Forelimb muscle (tissue), 1 donor: ENCODE measurements at regions not wholly inside any gene's neighbourhood (a gene's known extent, or its start where the extent isn't known, plus 50 kb on each side); places are given as distances from the start of the nearest gene placed in this dataset.
"Not testable (repeated sequence)": the region's sequence is repeated elsewhere in the genome, so short reads cannot be mapped to it uniquely, and the experiment has no call there.

Experiments
- DNase-seq: peaks from one replicate; pipeline ENCODE4 v3.0.0-alpha.2; 2013; ENCODE audit warnings: low read depth

DNA sequence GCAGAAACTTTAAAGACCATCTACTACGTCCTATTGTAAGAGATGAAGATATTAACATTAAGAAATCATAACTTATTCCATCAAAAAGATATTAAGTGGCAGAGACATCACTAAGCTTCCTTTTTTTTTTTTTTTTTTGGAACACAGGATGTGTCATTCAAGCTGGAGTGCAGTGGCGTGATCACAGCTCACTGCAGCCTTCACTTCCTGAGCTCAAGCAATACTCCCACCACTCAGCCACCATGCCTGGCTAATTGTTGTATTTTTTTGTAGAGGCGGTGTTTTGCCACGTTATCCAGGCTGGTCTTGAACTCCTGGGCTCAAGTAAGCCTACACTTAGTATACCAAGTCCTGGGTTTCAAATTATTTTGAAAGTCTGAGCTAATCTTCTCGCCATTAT, 169.7 kb upstream of the KCTD7 start:
- DNase-seq = not testable (repeated sequence)

- DNase-seq = not testable (repeated sequence)
Measured at GRCh38 chr7:66459783-66460413, 168.8 kb upstream of the KCTD7 start.

GRCh38 chr7:66460921-66461361, 167.7 kb upstream of the KCTD7 start:
- no peak for DNase-seq

GRCh38 chr7:66461397-66461796, 167.3 kb upstream of the KCTD7 start:
- not testable (repeated sequence) for DNase-seq

DNA sequence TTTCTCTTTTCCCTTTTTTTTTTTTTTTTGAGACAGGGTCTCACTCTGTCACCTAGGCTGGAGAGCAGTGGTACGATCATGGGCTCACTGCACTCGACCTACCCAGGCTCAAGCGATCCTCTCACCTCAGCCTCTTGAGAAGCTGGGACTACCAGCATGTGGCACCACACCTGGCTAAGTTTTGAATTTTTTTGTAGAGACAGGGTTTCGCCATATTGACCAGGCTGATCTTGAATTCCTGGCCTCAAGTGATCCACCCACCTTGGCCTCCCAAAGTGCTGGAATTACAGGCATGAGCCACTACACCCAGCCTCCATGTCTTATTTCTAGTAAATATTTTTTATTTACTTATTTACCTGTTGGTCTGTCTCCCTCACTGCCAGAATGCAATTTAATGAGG, 165.8 kb upstream of the KCTD7 start:
- not testable (repeated sequence) for DNase-seq

- DNase-seq = no peak
Measured at GRCh38 chr7:66464059-66464458, 164.6 kb upstream of the KCTD7 start.

DNA sequence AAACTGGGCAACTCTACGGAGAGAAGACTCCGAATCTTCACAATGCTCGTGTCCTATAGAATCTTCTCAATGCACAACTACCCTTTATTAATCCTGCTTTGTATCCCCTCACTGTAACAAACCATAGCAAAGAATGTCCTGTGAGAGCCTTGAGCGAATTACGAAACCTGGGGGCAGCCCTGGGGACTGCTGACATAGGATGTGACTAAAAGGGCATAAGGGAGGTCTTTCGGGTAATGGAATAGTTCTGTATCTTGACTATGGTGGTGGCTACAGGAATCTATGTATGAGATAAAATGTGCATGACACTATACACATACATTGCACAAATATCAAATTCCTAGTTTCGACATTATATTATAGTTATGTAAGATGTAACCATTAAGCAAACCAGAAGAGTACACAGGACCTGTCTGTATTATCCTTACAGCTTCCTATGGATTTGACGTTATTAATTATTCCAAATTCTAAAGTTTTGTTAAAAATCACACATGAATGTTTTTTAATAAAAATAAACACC, 162.5 kb upstream of the KCTD7 start:
- DNase-seq = no peak

GRCh38 chr7:66467887-66468286, 160.8 kb upstream of the KCTD7 start:
- no peak for DNase-seq

DNA sequence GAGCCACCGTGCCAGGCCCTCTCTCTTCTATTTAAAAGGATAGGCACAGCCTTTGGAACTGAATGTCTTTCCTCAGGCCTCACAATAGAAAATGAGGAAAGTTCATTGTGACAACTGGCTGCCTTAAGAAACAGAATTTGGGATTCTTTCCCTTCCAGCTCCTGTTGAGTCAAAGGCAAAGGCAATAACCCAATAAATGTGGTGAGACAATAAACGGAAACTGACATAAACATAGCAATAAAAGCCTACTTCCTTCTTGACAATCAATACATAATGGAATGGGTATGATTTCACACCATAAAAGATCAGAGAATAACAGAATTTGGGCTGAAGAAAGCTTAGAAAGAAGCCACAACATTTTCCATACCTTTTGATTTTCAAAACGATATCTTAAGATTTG, 155.6 kb upstream of the KCTD7 start:
- not testable (repeated sequence) for DNase-seq

DNA sequence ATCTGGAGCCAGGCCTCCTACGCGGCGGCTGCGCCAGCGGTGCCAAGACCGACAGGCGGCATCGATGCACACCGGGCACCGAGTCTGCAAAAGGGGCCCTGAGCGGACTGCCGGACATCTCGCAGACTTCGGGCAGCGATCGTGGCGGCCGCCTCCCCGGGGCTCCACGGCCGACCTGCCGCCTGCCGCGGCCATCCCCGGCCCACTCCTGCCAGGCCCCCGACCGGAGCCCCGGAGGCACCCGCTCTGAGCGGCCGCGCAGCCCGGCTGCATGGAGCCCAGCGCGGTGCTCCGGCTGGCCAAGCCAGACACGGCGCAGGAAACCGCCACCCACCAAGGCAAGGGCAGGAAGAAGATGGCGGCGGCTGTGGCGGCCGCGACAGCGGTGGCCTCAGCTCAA, 154.2 kb upstream of the KCTD7 start:
- no peak for DNase-seq

GRCh38 chr7:66476056-66476455, 152.6 kb upstream of the KCTD7 start:
- not testable (repeated sequence) for DNase-seq

DNA sequence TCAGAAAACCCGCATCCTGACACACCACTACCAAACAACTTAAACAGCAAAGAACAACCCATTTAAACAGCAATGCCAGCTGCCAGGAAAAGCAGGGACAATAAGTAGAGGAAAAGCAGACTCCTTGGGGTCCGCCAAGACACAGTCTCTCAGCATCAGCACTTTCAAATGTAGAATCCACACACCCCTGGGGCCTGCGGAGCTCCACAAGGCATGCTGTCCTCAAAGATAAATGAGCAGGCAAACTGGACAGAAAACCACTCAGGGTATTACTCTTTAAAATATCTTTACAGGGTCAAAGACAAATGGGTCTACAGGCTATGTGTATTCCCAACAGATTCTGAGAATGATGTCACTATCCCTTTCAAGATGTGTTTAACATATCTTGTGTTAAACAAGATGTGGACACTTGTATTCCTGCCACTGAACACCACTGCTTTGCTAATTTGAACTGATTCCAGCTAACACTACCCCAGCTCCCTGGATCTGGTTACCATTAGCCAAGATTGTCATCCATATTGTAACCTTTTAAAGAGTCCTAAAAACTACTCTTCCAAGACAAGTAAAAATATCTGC, 150.8 kb upstream of the KCTD7 start:
- not testable (repeated sequence) for DNase-seq

- not testable (repeated sequence) for DNase-seq
Measured at GRCh38 chr7:66481229-66481628, 147.5 kb upstream of the KCTD7 start.

DNA sequence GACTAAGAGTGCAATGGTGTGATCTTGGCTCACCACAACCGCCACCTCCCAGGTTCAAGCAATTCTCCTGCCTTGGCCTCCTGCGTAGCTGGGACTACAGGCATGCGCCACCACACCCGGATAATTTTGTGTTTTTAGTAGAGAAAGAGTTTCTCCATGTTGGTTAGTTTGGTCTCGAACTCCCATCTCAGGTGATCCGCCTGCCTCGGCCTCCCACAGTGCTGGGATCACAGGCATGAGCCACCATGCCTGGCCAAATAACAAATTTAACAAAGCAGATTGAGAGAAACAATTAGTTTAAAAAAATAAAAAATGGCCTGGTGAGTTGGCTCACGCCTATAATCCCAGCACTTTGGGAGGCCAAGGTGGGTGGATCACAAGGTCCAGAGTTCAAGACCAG, 139.6 kb upstream of the KCTD7 start:
- DNase-seq = not testable (repeated sequence)

DNA sequence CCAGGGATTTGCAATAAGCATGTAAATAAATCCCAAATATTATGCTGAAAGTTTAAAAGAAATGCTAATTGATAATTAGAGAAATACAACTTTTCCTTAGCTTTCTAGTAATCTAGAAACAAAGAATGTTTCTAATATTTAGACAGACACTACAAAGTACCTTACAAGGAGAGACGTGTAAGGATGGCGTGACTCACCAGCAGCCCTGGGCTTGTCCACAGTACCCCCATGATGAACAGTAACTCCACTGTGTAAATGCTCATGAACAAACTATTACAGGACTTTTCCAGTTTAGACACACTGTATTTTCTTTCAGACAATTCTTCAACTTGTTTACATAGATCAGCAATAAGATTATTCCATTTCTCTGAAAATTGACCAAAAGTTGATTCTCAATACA, 138.9 kb upstream of the KCTD7 start:
- DNase-seq = not testable (repeated sequence)

- not testable (repeated sequence) for DNase-seq
Measured at GRCh38 chr7:66490979-66491378, 137.7 kb upstream of the KCTD7 start.

DNA sequence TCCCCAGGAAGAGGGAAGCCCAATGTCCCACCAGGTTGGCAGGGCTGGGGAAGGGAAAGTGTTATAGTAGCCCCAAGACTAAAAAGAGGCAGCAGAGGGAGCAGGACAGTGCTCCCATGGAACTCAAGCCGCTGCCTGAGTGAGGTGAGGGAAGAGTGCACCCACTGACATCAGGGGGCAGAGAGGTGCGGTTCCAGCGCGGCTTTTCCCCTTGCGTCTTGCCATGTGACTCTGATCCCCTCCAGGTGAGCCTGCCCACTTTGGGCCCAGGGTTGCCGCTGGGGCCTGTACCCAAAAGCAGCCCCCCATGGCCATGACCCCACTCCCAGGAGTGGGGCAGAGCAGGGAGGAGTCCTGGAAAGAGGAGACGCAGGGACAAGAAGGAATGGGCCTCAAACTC, 136.3 kb upstream of the KCTD7 start:
- not testable (repeated sequence) for DNase-seq

GRCh38 chr7:66493235-66494205, 135.2 kb upstream of the KCTD7 start:
- DNase-seq = peak; percentile 95

- DNase-seq = no peak
Measured at GRCh38 chr7:66497346-66497745, 131.3 kb upstream of the KCTD7 start.

GRCh38 chr7:66500087-66500486, 128.6 kb upstream of the KCTD7 start:
- no peak for DNase-seq

- DNase-seq = no peak
Measured at GRCh38 chr7:66502230-66503035, 126.2 kb upstream of the KCTD7 start.

DNA sequence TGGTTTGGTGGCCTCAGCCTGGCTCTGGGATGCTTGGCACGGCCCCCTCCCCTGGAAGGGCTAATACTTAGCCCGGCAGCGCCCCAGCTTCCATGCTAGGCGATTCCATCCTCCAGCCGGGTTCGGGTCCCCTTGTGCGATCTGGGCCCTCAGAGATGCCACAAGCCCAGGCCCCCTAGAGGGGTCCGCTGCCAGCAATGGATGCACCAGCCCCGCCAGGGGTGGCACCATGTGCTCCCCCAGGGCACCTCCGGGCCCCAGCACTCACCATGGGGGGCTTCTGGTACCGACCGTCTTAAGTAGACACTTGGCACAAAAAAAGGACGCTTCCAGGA, 125.7 kb upstream of the KCTD7 start:
- no peak for DNase-seq
